ENCODE measurements at regions not wholly inside any gene's neighbourhood (a gene's known extent, or its start where the extent isn't known, plus 50 kb on each side); places are given as distances from the start of the nearest gene placed in this dataset.
"Not testable (repeated sequence)": the region's sequence is repeated elsewhere in the genome, so short reads cannot be mapped to it uniquely, and the experiment has no call there.

DNA sequence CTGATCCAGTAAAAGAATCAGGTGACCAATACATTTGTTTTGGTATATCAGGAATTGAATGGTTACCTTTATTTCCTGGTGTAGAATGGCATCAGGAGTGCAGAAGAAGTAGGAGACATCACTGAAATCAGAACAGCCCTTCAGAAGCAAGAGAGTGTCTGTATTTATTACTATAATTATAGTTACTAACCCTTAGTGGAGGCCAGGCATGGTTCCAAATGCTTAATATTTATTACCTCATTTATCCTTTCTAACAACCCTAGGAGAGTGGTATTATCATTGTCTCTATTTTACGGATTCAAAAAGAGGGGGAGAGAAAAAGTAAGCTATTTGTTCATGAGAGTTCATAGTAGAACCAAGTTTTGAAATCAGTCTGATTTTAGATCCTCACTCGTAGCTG lies 1292.9 kb downstream of the PCDH9 start:
- no peak for DNase-seq

- no peak for DNase-seq
Observed at GRCh38 chr13:65936249-65936648, 1293.9 kb downstream of the PCDH9 start.

DNA sequence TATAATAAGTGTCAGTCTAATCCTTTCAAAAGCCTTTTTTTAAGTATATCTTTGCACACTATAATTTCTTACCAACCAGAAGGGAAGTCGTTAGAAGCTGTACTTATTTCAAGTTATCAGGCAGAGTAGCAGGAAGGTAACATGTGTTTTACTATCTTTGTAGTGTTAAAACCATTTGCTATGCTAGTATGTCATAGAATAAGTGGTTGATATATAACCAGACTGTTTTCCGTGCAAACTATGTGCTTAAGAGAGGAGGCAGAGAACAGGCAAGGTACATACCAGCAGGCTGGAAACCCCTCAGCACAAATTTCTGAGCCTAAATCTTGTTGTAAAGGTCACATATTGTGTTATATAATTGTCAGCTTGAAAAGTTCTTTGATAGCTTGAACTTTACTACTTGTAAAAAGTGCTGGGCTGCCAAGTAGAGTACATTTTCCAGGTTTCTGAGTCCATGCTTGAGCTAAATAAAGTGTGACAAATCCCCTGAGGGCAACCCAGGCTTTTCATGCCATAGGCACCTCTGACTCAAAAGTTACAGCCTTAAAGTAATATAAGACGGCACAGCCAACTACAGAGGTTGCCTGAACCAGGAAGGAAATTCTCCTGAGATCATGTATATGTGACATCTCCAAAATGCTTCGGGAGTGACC lies 1297.4 kb downstream of the PCDH9 start:
- no peak for DNase-seq

DNA sequence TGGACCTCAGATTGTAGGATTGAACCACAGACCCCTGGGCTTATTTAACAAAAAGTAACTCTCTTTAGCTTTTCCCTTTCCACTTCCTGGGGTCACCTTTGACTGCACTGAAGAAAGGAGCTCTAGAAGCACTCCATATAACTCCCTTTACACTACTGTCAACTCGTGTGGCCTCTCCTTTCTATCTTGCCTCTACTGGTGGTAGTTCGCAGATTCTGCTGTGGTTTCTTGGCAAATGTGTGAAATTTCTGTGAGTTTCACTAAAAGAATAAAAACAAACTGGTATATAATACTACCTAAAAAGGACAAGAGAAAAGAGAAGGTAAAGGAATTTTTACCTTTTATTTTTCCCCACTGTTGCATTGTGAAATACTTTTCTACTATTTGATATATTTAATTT lies 1298.1 kb downstream of the PCDH9 start:
- DNase-seq, result no peak

DNA sequence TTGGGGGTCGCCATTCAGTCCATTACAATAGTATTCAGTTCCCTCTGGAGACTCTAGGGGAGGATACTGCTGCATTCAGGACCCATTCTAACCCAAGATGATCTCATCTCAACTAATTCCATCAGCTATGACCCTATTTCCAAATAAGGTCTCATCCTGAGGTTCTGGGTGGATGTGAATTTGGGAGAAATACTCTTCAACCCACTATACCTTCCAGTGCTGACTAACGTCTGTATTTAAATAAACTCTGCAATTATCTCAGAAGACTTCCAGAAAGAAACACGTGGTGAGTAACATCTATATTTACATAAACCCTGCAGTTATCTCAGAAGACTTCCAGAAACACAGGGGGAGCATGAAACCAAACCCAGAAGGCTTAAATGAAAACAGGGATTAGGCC lies 1300.7 kb downstream of the PCDH9 start:
- DNase-seq, result no peak

DNA sequence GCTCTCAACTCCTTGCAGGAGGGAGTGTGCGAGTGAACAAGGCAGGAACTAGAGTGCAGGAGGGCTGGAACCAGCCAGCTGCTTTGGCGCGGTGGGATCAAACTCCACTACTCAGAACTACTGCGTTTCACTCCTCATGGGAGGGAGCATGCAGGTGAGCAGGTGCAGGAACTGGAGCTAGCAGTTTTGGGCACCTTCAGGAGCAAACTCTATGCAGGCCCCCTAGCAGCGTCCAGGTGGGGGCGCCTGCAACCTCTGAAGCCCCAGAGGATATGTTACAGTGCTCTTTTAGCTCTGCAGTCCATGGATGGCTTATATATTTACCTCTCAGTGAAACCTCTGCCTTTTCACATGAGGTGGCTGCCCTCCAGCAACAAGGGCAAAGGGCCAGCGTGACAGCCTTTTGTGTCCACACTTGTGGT lies 1303.4 kb downstream of the PCDH9 start:
- no peak for DNase-seq

DNA sequence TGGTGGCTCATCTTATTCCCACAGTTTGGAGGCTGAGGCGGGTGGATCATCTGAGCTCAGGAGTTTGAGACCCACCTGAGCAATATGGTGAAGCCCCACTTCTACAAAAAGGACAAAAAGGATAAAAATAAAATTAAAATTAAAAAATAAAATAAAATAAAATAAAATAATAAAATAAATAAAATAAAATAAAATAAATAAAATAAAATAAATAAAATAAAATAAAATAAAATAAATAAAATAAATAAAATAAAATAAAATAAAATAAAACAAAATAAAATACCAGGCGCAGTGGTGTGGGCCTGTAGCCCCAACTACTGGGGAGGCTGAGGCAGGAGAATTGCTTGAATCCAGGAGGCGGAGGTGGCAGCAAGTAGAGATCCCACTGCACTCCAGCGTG lies 1307.3 kb downstream of the PCDH9 start:
- not testable (repeated sequence) for DNase-seq

GRCh38 chr13:65921933-65922332 lies 1308.2 kb downstream of the PCDH9 start:
- no peak for DNase-seq

DNA sequence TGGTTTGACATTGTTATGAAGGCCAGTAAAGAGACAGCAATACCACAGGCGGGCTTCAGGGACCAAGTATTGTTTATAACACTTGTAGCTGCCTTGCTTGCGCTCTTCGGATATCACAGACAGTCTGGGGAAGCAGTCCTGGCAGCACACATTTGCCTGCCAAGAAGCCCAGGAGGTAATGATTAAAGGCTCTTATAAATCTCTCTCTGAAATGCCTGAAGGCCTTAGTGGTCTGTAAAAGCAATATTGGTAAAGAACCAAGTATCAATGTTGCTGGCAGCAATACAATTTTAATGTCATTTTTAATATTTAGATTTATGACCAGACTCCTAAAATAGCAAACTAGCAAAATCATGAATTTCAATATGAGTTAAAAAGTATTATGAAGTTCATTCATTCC lies 1312.4 kb downstream of the PCDH9 start:
- DNase-seq, result no peak

DNA sequence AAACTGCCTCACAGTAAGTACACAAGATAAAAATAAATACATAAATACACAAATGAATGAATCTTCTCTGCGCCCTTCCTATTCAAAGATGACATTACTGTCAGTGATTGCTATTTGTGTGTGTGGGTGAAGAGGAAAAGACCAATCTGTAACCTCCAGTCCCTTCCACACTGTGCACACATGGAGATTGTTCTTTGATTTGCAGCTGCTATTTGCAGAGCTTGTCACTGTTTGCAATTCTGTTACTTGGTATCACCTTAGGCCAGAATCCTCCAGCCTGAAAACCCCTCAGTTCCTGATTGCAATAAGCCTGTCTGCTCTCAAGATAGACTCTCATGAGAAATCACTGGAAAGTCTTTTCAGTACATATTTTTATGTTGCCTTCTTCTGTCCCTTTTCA lies 1314.9 kb downstream of the PCDH9 start:
- no peak for DNase-seq

GRCh38 chr13:65914716-65915115 lies 1315.4 kb downstream of the PCDH9 start:
- no peak for DNase-seq

DNA sequence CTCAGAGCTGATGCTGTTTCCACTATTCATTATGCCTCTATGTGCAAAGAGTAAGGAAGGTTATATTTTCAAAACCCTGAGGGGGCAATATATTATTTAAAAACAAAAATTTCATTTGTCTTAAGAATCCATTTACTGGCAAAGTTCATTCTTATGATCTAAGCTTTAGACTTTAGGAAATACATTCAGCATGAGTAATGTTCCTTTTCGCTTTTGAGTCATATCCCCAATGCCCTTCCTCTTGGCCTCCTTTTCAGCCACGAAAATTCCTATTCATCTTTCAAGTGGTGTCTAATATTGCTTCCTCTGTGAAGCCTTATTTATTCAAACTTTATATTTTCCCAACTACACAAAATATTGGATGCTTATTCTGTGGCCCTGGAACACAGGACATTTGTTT lies 1317.0 kb downstream of the PCDH9 start:
- DNase-seq, result no peak

DNA sequence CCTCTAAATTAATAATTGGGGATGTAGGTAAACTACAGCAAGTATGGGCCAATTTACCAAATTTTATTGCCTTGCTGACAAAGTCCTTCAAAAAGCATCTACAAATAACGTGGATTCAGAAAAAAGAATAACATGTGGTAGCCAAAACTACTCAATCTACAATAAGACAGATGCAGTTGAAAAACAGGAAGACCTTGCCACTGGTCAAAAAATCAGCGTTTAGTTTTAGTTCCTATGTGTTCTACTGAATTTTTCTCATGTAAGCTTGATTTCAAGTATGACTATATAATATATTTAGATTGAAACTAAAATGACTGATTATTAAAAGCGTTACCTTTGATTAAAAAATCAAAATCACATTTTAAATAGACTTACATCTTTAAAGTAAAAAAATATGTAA lies 1317.6 kb downstream of the PCDH9 start:
- DNase-seq, result no peak

DNA sequence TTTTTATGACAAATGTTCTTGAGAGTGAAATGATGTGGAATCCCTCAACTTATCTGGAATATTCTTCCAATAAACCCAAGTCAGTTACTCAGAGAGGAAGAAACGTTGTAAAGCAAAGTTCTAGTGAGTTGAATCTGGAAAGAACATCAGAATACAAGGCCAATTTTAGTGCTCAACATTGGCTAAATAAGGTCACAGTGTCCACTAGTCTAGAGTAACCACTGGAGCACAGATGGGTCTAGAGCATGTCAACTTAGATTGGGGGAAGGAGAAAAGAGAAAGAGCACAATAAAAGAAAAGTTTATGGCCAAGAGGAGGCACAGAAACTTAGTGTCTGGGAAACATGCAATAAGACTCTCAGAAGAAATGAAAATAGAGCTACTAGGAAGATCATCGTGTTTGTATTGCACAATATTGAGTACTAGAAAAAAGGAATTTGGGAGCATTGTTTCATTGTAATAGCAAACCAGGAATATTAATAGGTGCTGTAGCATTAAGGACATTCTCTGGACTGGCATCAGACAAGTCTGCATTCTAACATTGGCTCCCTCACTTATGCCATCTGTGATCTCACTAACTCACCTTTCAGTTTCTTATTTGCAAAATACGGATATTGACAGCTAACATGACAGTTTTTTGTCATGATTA lies 1318.5 kb downstream of the PCDH9 start:
- no peak for DNase-seq

DNA sequence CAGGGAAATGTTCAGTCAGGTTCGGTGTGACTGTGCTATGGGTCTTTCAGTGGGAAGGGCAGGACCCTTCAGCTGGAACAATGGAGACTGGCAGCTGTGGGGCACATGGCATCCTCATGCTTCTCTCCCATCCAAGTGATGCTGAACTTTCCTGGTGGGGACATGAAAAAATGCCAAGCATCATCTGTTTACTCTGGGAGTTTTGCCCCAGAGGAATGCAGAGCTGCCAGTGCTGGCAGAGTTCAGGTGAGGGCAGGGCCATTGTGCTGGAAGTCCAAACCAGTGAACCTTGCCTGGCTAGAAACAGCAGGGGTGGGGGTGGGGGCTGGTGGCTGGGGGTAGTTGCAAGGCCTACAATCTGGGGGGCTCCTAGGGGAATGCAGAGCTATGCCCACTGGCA lies 1320.6 kb downstream of the PCDH9 start:
- DNase-seq, result no peak

DNA sequence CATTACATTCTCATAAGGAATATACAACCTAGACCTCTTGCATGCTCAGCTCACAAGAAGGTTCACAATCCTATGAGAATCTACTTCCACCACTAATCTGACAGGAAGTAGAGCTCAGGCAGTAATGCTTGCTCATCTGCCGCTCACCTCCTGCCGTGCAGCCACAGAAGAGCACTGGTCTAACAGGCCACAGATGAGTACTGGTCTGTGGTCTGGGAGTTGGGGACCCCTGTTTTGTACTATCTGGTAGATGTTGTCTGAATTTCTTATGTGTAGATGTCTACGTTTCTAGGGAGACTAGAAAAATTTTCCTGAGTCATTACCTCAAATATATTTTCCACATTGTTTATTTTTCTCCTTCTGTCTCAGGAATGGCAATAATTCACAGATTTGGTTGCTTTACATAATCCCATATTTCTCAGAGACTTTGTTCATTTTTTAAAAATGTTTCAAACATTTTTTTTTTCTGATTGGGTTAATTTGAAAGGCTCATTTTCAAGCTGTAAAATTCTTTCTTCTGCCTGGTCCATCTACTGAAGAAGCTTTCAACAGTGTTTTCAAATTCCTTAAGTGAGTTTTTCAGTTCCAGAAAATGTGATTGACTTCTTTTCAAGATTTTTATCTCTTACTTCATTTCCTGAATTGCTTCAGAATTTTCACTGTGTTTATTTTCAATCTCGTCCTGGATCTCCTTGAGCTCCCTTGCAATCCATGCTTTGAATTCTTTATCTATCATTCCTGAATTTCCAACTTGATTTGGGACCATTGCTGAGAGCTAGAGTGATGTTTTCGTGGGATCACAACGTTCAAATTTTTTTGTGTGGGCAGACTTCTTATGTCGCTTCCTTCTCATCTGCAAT lies 1322.2 kb downstream of the PCDH9 start:
- DNase-seq, result no peak

DNA sequence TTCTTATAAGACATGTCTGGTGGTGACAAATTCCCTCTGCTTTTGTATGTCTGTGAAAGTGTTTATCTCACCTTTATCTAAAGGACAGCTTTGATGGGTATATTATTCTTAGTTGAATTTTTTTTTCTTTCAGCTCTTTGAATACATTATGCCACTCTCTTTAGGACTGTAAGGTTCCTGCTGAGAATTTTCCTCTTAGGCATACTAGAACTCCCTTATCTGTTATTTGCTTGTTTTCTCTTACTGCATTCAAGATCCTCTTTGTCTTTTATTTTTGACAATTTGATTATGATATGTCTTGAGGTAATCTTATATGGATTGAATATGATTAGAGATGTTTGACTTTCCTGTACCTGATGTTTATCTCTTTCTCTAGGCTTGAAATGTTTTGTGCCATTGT lies 1328.4 kb downstream of the PCDH9 start:
- DNase-seq, result no peak

DNA sequence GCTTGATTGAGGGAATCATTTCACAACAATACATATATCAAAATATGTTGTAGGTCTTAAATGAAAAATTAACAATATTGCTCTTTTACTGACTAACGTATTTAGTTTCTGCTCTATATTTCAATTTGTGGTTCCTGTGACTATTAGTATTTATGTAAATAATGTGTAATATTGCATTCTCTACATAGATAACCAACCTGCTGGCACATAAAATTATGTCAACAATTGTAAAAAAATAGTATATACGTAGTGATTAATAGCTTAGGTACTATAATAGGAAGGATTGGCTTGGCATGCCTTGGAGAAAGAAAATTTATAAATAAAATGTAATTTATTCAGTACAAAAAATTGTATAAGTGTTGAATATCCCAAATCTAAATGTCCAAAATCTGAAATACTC lies 1336.1 kb downstream of the PCDH9 start:
- no peak for DNase-seq

DNA sequence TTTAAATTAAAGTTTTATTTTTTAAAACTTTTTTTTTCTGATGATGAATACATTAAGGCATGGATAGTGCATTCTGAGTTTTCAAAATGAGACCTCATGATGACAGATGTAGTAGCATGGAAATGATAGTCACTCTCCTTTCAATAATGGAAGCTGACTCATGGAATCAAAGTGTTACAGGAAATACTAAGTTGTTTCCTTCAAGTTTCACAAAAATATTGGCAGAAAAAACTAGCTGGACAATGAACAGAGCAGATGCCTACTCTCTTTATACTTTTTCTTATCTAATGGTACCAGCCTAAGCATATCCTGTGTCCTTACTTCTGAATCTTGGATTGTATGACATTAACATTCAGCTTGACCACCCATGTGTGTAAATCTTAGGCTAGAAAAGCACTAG lies 1337.3 kb downstream of the PCDH9 start:
- DNase-seq, result no peak

GRCh38 chr13:65889368-65889767 lies 1340.8 kb downstream of the PCDH9 start:
- no peak for DNase-seq

GRCh38 chr13:65882810-65883209 lies 1347.3 kb downstream of the PCDH9 start:
- no peak for DNase-seq

DNA sequence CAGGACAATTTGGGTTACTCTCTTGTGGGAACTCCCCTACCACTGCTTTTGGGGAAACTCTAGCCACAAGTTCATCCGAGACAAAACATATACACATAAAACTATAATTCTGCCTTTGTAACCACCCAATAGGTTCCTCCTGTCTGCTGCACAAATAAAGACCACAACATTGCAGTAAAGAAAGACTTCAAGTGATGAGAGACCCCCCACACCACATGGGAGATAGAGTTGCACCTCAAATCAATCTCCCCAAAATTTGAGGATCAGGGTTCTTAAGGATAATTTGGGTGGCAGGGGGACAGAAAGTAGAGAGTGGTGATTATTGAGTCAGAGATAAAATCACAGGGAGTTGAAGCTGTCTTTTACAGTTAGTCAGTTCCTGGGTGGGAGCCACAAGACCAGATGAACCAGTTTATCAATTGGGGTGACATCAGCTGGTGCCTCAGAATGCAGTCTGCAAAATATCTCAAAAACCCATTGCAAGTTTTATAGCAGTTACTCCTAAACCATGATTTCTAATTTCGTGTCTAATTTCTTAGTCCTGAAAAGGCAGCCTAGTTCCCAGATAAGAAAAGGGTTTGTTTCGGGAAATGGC lies 1348.5 kb downstream of the PCDH9 start:
- DNase-seq, result no peak

- DNase-seq, result no peak
Observed at GRCh38 chr13:65875031-65875430, 1355.1 kb downstream of the PCDH9 start.

- DNase-seq, result no peak
Observed at GRCh38 chr13:65872448-65872847, 1357.7 kb downstream of the PCDH9 start.

Data from NCI-H446 treated with DMSO at 0.1 percent for 48 hours (cell line).